Ishikawa (cell line): ENCODE measurements at regions not wholly inside any gene's neighbourhood (a gene's known extent, or its start where the extent isn't known, plus 50 kb on each side); places are given as distances from the start of the nearest gene placed in this dataset.

Experiments
- CEBPB ChIP-seq: IDR thresholded peaks from 2 replicates; pipeline ENCODE4 v1.6.1; 2012
- CREB1 ChIP-seq: IDR thresholded peaks from 2 replicates; pipeline ENCODE4 v1.6.1; 2012; ENCODE audit warnings: low read depth
- EGR1 ChIP-seq: IDR thresholded peaks from 2 replicates; pipeline ENCODE4 v1.6.1; 2012
- EP300 ChIP-seq: IDR thresholded peaks from 2 replicates; pipeline ENCODE4 v1.6.1; 2012; ENCODE audit warnings: borderline replicate concordance
- FOXM1 ChIP-seq: IDR thresholded peaks from 2 replicates; pipeline ENCODE4 v1.6.1; 2012; ENCODE audit warnings: low read depth, borderline replicate concordance
- NFIC ChIP-seq: IDR thresholded peaks from 2 replicates; pipeline ENCODE4 v1.6.1; 2012
- RAD21 ChIP-seq: IDR thresholded peaks from 2 replicates; pipeline ENCODE4 v1.6.1; 2012; ENCODE audit warnings: low read depth
- TAF1 ChIP-seq: IDR thresholded peaks from 2 replicates; pipeline ENCODE4 v1.6.1; 2012; ENCODE audit warnings: low read depth, mild to moderate bottlenecking
- TCF12 ChIP-seq: IDR thresholded peaks from 2 replicates; pipeline ENCODE4 v1.6.1; 2012; ENCODE audit warnings: low read depth
- TEAD4 ChIP-seq: IDR thresholded peaks from 2 replicates; pipeline ENCODE4 v1.6.1; 2012
- YY1 ChIP-seq: IDR thresholded peaks from 2 replicates; pipeline ENCODE4 v1.6.1; 2012; ENCODE audit warnings: low read depth
- ZBTB7A ChIP-seq: IDR thresholded peaks from 2 replicates; pipeline ENCODE4 v1.6.1; 2012; ENCODE audit warnings: low read depth
- TF ChIP-seq, protein P1 (sequence below): IDR thresholded peaks from 2 replicates; pipeline ENCODE4 v1.6.1; 2012; ENCODE audit warnings: low read depth, mild to moderate bottlenecking
- TF ChIP-seq, protein P2 (sequence below): IDR thresholded peaks from 2 replicates; pipeline ENCODE4 v1.6.1; 2012
- TF ChIP-seq, protein P3 (sequence below): IDR thresholded peaks from 2 replicates; pipeline ENCODE4 v1.6.1; 2012

DNA sequence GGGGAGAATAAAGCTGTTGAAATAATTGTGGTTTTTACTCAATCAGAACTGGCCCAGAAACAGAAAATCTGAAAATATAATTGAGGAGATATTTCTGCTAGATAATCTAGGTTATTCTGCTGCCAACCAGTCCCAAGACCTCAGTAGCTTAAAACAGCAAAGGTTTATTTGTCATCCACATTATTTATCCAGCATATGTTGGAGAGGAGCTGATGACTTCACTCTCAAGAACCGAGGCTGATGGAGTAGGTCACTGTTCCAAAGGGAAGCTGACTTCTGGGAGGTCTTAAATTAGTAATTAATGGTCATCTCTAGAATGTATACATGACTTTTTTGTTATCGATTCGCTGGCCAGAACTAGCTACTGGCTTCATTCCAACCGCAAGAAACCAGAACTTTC, 124.8 kb upstream of the CTNNA2 start:
- TF ChIP-seq, protein P1, sequence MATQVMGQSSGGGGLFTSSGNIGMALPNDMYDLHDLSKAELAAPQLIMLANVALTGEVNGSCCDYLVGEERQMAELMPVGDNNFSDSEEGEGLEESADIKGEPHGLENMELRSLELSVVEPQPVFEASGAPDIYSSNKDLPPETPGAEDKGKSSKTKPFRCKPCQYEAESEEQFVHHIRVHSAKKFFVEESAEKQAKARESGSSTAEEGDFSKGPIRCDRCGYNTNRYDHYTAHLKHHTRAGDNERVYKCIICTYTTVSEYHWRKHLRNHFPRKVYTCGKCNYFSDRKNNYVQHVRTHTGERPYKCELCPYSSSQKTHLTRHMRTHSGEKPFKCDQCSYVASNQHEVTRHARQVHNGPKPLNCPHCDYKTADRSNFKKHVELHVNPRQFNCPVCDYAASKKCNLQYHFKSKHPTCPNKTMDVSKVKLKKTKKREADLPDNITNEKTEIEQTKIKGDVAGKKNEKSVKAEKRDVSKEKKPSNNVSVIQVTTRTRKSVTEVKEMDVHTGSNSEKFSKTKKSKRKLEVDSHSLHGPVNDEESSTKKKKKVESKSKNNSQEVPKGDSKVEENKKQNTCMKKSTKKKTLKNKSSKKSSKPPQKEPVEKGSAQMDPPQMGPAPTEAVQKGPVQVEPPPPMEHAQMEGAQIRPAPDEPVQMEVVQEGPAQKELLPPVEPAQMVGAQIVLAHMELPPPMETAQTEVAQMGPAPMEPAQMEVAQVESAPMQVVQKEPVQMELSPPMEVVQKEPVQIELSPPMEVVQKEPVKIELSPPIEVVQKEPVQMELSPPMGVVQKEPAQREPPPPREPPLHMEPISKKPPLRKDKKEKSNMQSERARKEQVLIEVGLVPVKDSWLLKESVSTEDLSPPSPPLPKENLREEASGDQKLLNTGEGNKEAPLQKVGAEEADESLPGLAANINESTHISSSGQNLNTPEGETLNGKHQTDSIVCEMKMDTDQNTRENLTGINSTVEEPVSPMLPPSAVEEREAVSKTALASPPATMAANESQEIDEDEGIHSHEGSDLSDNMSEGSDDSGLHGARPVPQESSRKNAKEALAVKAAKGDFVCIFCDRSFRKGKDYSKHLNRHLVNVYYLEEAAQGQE: no peak
- TF ChIP-seq RAD21: no peak
- no peak for TF ChIP-seq EGR1

DNA sequence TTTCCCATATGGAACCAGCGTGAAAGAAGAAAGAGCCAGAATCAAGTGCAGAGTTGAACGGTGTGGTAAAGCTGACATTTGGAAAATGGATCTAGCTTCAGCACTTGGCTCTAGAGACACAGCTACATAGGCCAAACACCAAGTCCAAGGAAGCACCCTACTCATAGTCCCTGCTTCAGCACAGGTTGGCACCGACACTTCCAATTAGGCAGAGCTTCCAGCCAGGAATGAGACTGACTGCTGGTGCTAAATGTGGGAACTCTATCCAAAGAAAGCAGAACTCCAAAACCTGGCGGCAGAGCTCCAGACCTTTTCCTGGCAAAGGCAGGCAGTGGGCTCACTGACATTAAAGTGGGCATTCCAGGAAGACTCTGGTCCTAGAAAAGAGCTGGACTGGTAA, 125.4 kb upstream of the CTNNA2 start:
- TF ChIP-seq, protein P2, sequence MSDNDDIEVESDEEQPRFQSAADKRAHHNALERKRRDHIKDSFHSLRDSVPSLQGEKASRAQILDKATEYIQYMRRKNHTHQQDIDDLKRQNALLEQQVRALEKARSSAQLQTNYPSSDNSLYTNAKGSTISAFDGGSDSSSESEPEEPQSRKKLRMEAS: no peak
- no peak for TF ChIP-seq FOXM1
- TF ChIP-seq EGR1: no peak
- TF ChIP-seq, protein P1: no peak
- TF ChIP-seq ZBTB7A: no peak
- no peak for TF ChIP-seq CEBPB
- TF ChIP-seq TEAD4: no peak
- TF ChIP-seq CREB1: no peak
- TF ChIP-seq TCF12: no peak
- no peak for TF ChIP-seq YY1
- no peak for TF ChIP-seq RAD21
- TF ChIP-seq NFIC: no peak
- TF ChIP-seq EP300: no peak
- TF ChIP-seq, protein P3, sequence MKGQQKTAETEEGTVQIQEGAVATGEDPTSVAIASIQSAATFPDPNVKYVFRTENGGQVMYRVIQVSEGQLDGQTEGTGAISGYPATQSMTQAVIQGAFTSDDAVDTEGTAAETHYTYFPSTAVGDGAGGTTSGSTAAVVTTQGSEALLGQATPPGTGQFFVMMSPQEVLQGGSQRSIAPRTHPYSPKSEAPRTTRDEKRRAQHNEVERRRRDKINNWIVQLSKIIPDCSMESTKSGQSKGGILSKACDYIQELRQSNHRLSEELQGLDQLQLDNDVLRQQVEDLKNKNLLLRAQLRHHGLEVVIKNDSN: no peak
- TF ChIP-seq TAF1: no peak

DNA sequence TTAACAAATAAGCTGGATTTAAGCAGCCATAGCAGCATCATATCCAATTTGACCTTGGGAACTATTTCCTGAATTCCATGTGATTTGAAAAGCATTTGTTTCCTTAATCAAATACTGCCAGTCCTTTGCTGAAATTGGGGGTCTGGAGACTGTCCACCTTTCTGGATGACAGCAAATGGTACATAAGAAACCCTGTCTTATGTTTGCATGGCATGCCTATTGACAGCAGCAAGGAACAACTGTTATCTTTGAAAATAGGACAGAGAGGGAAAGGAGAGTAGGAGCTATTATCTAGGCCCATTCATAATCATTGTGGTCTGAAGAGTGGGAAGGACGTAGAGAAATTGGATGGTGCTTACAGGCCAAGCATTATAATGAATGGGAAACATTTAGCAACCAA, 129.2 kb upstream of the CTNNA2 start:
- TF ChIP-seq FOXM1 (no peak), CEBPB (no peak), EGR1 (no peak), TAF1 (no peak), NFIC (no peak), EP300 (no peak), RAD21 (no peak), TCF12 (no peak), CREB1 (no peak), TEAD4 (no peak)
- TF ChIP-seq, protein P1: no peak
- TF ChIP-seq, protein P3: no peak
- TF ChIP-seq, protein P2: no peak

DNA sequence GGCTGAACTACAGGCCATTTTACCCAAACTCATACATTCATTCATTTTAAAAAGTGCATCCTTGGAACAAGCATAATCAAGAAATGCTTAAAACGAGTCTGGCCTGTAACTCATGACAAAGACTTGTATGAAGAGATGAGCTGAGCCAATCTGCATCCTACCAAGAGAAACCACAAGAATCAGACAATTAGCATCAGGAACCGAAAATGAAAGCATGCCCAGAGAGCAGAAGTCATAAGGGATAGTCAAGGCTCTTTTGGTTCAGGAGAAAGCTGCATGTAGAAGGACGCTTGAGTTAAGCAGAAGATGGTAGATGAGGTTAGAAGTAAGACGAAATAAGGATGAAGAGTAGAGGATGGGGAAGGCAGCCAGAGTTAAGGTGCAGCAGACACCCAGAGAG, 137.0 kb upstream of the CTNNA2 start:
- TF ChIP-seq TEAD4 (no peak), RAD21 (no peak), EGR1 (no peak), TAF1 (no peak), CEBPB (no peak), FOXM1 (no peak), ZBTB7A (no peak), EP300 (no peak), CREB1 (no peak), TCF12 (no peak), NFIC (no peak)
- TF ChIP-seq, protein P1: no peak
- TF ChIP-seq, protein P3: no peak
- TF ChIP-seq, protein P2: no peak
